SK-N-MC (cell line): ENCODE measurements at regions not wholly inside any gene's neighbourhood (a gene's known extent, or its start where the extent isn't known, plus 50 kb on each side); places are given as distances from the start of the nearest gene placed in this dataset.
"Not testable (repeated sequence)": the region's sequence is repeated elsewhere in the genome, so short reads cannot be mapped to it uniquely, and the experiment has no call there.

Experiments
- DNase-seq: peaks from one replicate; pipeline ENCODE4 v3.0.0-alpha.2; 2011; ENCODE audit warnings: low read depth, low spot score
- H3K27ac ChIP-seq: fragments of 200-600 bp; sonication (generic); 2 replicates; pipeline ENCODE4 v1.5.1; 2016; ENCODE audit warnings: mixed run types
- H3K36me3 ChIP-seq: fragments of 200-600 bp; sonication (generic); 2 replicates; pipeline ENCODE4 v1.6.1; 2017; ENCODE audit warnings: antibody characterized with exemption, low read length, mixed read lengths; ENCODE audit not compliant: insufficient read depth
- H3K4me3 ChIP-seq: fragments of 200-600 bp; sonication (generic); 2 replicates; pipeline ENCODE4 v1.5.1; 2016
- H3K9ac ChIP-seq: fragments of 200-600 bp; sonication (generic); 2 replicates; pipeline ENCODE4 v1.8.0; 2017; ENCODE audit warnings: mixed run types, mixed read lengths; ENCODE audit not compliant: insufficient read length
- H3K9me3 ChIP-seq: fragments of 200-600 bp; sonication (generic); 2 replicates; pipeline ENCODE4 v1.6.1; 2017; ENCODE audit warnings: low read depth, mild to moderate bottlenecking, antibody characterized with exemption, low read length, moderate library complexity, mixed read lengths
- EZH2 ChIP-seq: fragments of 200-600 bp; sonication (generic); IDR thresholded peaks from one replicate; pipeline ENCODE4 v1.6.1; 2017; ENCODE audit warnings: antibody characterized with exemption
- FOXP2 ChIP-seq: optimal IDR thresholded peaks from 2 replicates; pipeline ENCODE3; 2011; ENCODE audit warnings: mild to moderate bottlenecking, moderate library complexity; ENCODE audit not compliant: insufficient read depth; ENCODE audit errors: extremely low read length, control extremely low read depth
- POLR2AphosphoS5 ChIP-seq: IDR thresholded peaks from 2 replicates; pipeline ENCODE4 v1.6.1; 2012; ENCODE audit warnings: mild to moderate bottlenecking, low read depth, low read length, borderline replicate concordance

DNA sequence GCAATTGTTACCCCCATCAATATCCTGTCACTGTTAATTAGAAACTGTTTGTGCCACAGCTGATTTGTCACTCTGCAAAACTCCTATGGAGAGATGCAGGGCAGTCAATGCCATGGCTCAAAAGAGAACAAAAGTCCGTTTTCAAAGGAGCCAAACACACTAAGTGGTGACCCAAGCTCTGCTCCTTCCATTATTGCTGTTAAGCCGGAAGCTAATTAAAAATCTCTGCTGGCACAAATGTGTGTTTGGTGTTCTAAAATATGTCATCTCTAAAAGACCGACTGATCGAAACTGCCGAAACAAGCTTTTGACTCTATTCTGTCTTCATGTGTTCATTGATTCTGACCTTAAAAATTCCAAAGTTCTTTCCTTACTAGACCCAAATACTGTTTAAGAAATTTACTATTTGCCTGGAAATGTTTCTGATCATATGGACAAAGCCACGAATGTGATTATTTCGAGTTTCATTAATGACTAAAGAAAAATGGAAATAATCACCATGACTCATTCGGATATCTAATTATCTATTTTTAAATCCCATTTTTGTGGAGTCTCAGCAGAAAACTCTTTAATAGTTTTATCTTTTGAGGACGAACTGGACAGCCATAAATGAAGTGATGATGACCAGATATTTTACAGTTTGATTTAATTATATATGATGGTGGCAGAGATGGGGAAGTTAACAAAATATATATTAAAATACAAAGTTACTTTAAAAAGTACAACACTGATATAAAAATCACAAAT lies 287.6 kb downstream of the SOCS6 start:
- no peak for DNase-seq
- no peak overlapping the region for H3K9ac ChIP-seq
- no peak overlapping the region for H3K4me3 ChIP-seq
- TF ChIP-seq POLR2AphosphoS5 (no peak), EZH2 (no peak), FOXP2 (no peak)
- H3K36me3 ChIP-seq: no peaks in the 10 kb centered on the region
- H3K27ac ChIP-seq: no peak overlapping the region
- H3K9me3 ChIP-seq: no peaks in the 10 kb centered on the region

- not testable (repeated sequence) for H3K9me3 ChIP-seq, H3K27ac ChIP-seq, DNase-seq, H3K36me3 ChIP-seq, H3K4me3 ChIP-seq, H3K9ac ChIP-seq
These were observed 286.1 kb downstream of the SOCS6 start for GRCh38 chr18:70574951-70575350.

- not testable (repeated sequence) for H3K36me3 ChIP-seq, H3K9me3 ChIP-seq, DNase-seq, H3K4me3 ChIP-seq, H3K9ac ChIP-seq, H3K27ac ChIP-seq
These were observed 280.8 kb downstream of the SOCS6 start for GRCh38 chr18:70569647-70570046.

GRCh38 chr18:70559446-70559845 lies 270.6 kb downstream of the SOCS6 start:
- no peaks in the 10 kb centered on the region for H3K9me3 ChIP-seq
- H3K27ac ChIP-seq: no peak overlapping the region
- no peak overlapping the region for H3K4me3 ChIP-seq
- no peaks in the 10 kb centered on the region for H3K36me3 ChIP-seq
- TF ChIP-seq FOXP2 (no peak), POLR2AphosphoS5 (no peak), EZH2 (no peak)
- H3K9ac ChIP-seq: no peak overlapping the region
- DNase-seq: no peak

- no peak overlapping the region for H3K9ac ChIP-seq
- no peak for DNase-seq
- no peak overlapping the region for H3K27ac ChIP-seq
- no peak for TF ChIP-seq FOXP2
- no peak for TF ChIP-seq EZH2
- no peak for TF ChIP-seq POLR2AphosphoS5
- H3K9me3 ChIP-seq: no peaks in the 10 kb centered on the region
- H3K36me3 ChIP-seq: no peaks in the 10 kb centered on the region
- H3K4me3 ChIP-seq: no peak overlapping the region
These were observed 269.5 kb downstream of the SOCS6 start for GRCh38 chr18:70558371-70558770.

- H3K27ac ChIP-seq: no peak overlapping the region
- H3K36me3 ChIP-seq: no peaks in the 10 kb centered on the region
- no peak for DNase-seq
- H3K9me3 ChIP-seq: no peaks in the 10 kb centered on the region
- no peak overlapping the region for H3K9ac ChIP-seq
- no peak for TF ChIP-seq FOXP2
- no peak for TF ChIP-seq EZH2
- no peak overlapping the region for H3K4me3 ChIP-seq
These were observed 266.1 kb downstream of the SOCS6 start for GRCh38 chr18:70554854-70555445.

DNA sequence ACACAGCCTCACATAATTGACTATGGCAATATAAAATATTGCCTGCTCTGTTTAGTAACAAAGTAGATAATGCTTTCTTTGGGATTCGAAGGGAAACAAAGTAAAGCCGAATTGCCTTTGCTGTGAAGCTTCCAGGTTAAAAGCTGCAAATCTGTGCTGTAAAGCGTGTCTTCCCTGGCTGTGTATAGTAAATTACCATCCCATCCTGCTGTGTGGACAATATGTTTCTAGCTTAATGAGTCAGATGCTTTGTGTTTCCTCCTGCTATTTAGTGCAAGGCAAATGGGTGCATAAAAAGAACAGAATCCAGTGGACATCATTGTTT lies 265.1 kb downstream of the SOCS6 start:
- Histone ChIP-seq H3K4me3 (no peak overlapping the region), H3K27ac (no peak overlapping the region), H3K9me3 (no peaks in the 10 kb centered on the region), H3K9ac (no peak overlapping the region), H3K36me3 (no peaks in the 10 kb centered on the region)
- no peak for DNase-seq
- no peak for TF ChIP-seq POLR2AphosphoS5
- no peak for TF ChIP-seq EZH2
- TF ChIP-seq FOXP2: no peak

GRCh38 chr18:70553245-70553935 lies 264.5 kb downstream of the SOCS6 start:
- H3K36me3 ChIP-seq: no peaks in the 10 kb centered on the region
- no peak overlapping the region for H3K4me3 ChIP-seq
- H3K27ac ChIP-seq: no peak overlapping the region
- H3K9me3 ChIP-seq: no peaks in the 10 kb centered on the region
- TF ChIP-seq FOXP2: no peak
- no peak for TF ChIP-seq POLR2AphosphoS5
- TF ChIP-seq EZH2: no peak
- peak; percentile 22 for DNase-seq
- H3K9ac ChIP-seq: no peak overlapping the region
